CD1c-positive myeloid dendritic cell (primary cell): ENCODE measurements at regions not wholly inside any gene's neighbourhood (a gene's known extent, or its start where the extent isn't known, plus 50 kb on each side); places are given as distances from the start of the nearest gene placed in this dataset.

Experiments used
- DNase-seq: peaks from one replicate; pipeline ENCODE4 v3.0.0-alpha.2; 2016; ENCODE audit errors: extremely low spot score

- no peak for DNase-seq
These were observed 384.0 kb upstream of the IRX4 start for GRCh38 chr5:2266641-2267240.

GRCh38 chr5:2265341-2265740 lies 382.6 kb upstream of the IRX4 start:
- no peak for DNase-seq

- no peak for DNase-seq
These were observed 381.0 kb upstream of the IRX4 start for GRCh38 chr5:2263763-2264162.

- DNase-seq, result no peak
These were observed 379.9 kb upstream of the IRX4 start for GRCh38 chr5:2262620-2263019.

- DNase-seq, result no peak
These were observed 378.4 kb upstream of the IRX4 start for GRCh38 chr5:2261004-2261703.

GRCh38 chr5:2260211-2261003 lies 377.7 kb upstream of the IRX4 start:
- no peak for DNase-seq

- DNase-seq, result no peak
These were observed 376.9 kb upstream of the IRX4 start for GRCh38 chr5:2259494-2260107.

GRCh38 chr5:2258861-2259260 lies 376.1 kb upstream of the IRX4 start:
- no peak for DNase-seq

- DNase-seq, result no peak
These were observed 374.9 kb upstream of the IRX4 start for GRCh38 chr5:2257326-2258244.

- no peak for DNase-seq
These were observed 374.1 kb upstream of the IRX4 start for GRCh38 chr5:2256691-2257280.

- DNase-seq, result no peak
These were observed 373.4 kb upstream of the IRX4 start for GRCh38 chr5:2255915-2256690.

- DNase-seq, result no peak
These were observed 372.4 kb upstream of the IRX4 start for GRCh38 chr5:2254880-2255750.

- DNase-seq, result no peak
These were observed 371.7 kb upstream of the IRX4 start for GRCh38 chr5:2254406-2254805.

- DNase-seq, result no peak
These were observed 370.6 kb upstream of the IRX4 start for GRCh38 chr5:2253040-2253975.

- no peak for DNase-seq
These were observed 369.0 kb upstream of the IRX4 start for GRCh38 chr5:2251751-2252150.

- no peak for DNase-seq
These were observed 368.6 kb upstream of the IRX4 start for GRCh38 chr5:2251298-2251697.

GRCh38 chr5:2250365-2250950 lies 367.7 kb upstream of the IRX4 start:
- DNase-seq, result no peak

- no peak for DNase-seq
These were observed 366.7 kb upstream of the IRX4 start for GRCh38 chr5:2249442-2249841.
